NB4 (cell line): ENCODE measurements at regions not wholly inside any gene's neighbourhood (a gene's known extent, or its start where the extent isn't known, plus 50 kb on each side); places are given as distances from the start of the nearest gene placed in this dataset.

ENCODE experiments used
- MYC ChIP-seq: IDR thresholded peaks from 2 replicates; pipeline ENCODE4 v1.6.1; 2011; ENCODE audit warnings: low read depth, low read length
- TF ChIP-seq, protein P1 (sequence below): IDR thresholded peaks from one replicate; pipeline ENCODE4 v1.5.1; 2012; ENCODE audit warnings: low read depth, low read length

DNA sequence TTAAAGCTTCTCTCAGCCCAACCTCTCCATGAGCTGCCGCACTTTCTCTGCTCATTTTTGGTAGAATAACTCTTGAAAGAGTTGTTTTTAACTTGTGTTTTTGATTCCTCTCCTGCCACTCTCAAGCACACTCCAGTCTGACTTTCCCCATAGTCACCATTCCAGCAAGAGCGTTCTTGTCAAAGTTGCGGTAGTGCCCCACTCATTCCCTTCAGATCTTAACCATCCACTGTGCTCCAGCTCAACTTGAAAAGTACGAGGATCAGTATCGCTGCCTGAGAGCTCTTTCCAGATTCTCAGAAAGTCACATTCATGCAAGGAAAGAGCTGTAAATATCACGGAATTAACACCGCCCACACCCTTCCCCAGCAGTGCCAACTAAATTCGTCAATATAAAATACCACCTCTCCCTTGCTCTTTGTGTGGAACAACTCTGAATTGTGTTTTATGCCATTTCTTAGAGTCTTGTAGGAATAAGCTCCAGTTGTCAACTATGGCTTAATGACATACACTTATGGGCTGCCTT, 59.7 kb upstream of the IL15 start:
- TF ChIP-seq, protein P1, sequence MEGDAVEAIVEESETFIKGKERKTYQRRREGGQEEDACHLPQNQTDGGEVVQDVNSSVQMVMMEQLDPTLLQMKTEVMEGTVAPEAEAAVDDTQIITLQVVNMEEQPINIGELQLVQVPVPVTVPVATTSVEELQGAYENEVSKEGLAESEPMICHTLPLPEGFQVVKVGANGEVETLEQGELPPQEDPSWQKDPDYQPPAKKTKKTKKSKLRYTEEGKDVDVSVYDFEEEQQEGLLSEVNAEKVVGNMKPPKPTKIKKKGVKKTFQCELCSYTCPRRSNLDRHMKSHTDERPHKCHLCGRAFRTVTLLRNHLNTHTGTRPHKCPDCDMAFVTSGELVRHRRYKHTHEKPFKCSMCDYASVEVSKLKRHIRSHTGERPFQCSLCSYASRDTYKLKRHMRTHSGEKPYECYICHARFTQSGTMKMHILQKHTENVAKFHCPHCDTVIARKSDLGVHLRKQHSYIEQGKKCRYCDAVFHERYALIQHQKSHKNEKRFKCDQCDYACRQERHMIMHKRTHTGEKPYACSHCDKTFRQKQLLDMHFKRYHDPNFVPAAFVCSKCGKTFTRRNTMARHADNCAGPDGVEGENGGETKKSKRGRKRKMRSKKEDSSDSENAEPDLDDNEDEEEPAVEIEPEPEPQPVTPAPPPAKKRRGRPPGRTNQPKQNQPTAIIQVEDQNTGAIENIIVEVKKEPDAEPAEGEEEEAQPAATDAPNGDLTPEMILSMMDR = no peak
- no peak for TF ChIP-seq MYC
